Motor neuron (in vitro differentiated cells): ENCODE measurements at regions not wholly inside any gene's neighbourhood (a gene's known extent, or its start where the extent isn't known, plus 50 kb on each side); places are given as distances from the start of the nearest gene placed in this dataset.
"Not testable (repeated sequence)": the region's sequence is repeated elsewhere in the genome, so short reads cannot be mapped to it uniquely, and the experiment has no call there.

Source experiments
- ATAC-seq, 8 experiments: fragments of 200-7000 bp; cut with Tn5 transposase; replicated peaks in 6 of 8; 2 replicates each; pipeline ENCODE4 v1.8.0; 2021; ENCODE audit warnings: mild to moderate bottlenecking in 8 of 8, moderate library complexity in 8 of 8
- H3K27ac ChIP-seq, 2 donors: fragments of 250-450 bp; sonication (Bioruptor Pico); 2 replicates each; pipeline ENCODE4 v1.9.0; 2021; ENCODE audit warnings: antibody characterized with exemption in 2 of 2, mild to moderate bottlenecking in 2 of 2, moderate library complexity in 1 of 2
- H3K4me1 ChIP-seq, 2 donors: fragments of 250-450 bp; sonication (Bioruptor Pico); replicated peaks in 1 of 2; 2 replicates each; pipeline ENCODE4 v1.6.1; 2021; ENCODE audit warnings: antibody characterized with exemption in 2 of 2, mild to moderate bottlenecking in 2 of 2, moderate library complexity in 1 of 2
- H3K4me3 ChIP-seq, 5 donors: fragments of 250-450 bp; sonication (Bioruptor Pico); 2 replicates each; pipeline ENCODE4 v1.9.0; 2021; ENCODE audit warnings: antibody characterized with exemption in 5 of 5, mild to moderate bottlenecking in 5 of 5, moderate library complexity in 4 of 5
- WGBS, 10 experiments: fragments of 450-650 bp; shearing (Covaris generic); methylation state at CpG; one replicate each; pipeline ENCODE4 v1.0.0; 2022; 5-methylcytosine and 5-hydroxymethylcytosine counted together
- in situ Hi-C, 9 experiments: fragments of 400-800 bp; cut with MboI; loops; one replicate each; pipeline ENCODE4 v1.15.0; 2021; ENCODE audit warnings: low sequenced_read_pairs in 9 of 9, low pct_unique_long_range_greater_than_20kb in 2 of 9; ENCODE audit not compliant: unreplicated experiment in 9 of 9

GRCh38 chr11:96580476-96581040 lies 190.7 kb downstream of the JRKL start:
- in situ Hi-C loops, result no loop called here
- H3K4me3 ChIP-seq, result no peak overlapping the region
- WGBS, 10 experiments, result 5 to 100% (median 92%) methylated on average over 1 to 5 of the region's 5 CpGs

GRCh38 chr11:96585944-96586880 lies 196.4 kb downstream of the JRKL start:
- in situ Hi-C loops, H3K4me1 ChIP-seq, ATAC-seq, H3K4me3 ChIP-seq, H3K27ac ChIP-seq: not testable (repeated sequence)
- 0% methylated on average over 1 of the region's 2 CpGs; no CpG with 5 or more reads in 9 of the 10 experiments for WGBS, 10 experiments

More at GRCh38 chr11:96580476-96581040, 190.7 kb downstream of the JRKL start:
- peak in 3 of 8 experiments; percentile 55 to 56 (median 56) for ATAC-seq
- no peak overlapping the region for H3K27ac ChIP-seq
- peaks cover 0 to 13% of the 10 kb centered on the region in 2 donors for H3K4me1 ChIP-seq

- in situ Hi-C loops, H3K4me3 ChIP-seq, H3K4me1 ChIP-seq, H3K27ac ChIP-seq, ATAC-seq: not testable (repeated sequence)
- WGBS, 10 experiments, result 0 to 91% (median 60%) methylated on average over 1 to 4 of the region's 4 CpGs; no CpG with 5 or more reads in 2 of the 10 experiments
Observed at GRCh38 chr11:96588793-96589192, 199.0 kb downstream of the JRKL start.

- Histone ChIP-seq H3K4me3 (no peak overlapping the region), H3K4me1 (no peaks in the 10 kb centered on the region), H3K27ac (no peak overlapping the region)
- ATAC-seq, result no peak
- in situ Hi-C loops, result no loop called here
- WGBS, 10 experiments, result 0 to 91% (median 30%) methylated on average over 1 to 4 of the region's 4 CpGs; no CpG with 5 or more reads in 1 of the 10 experiments
Observed at GRCh38 chr11:96595011-96595410, 205.2 kb downstream of the JRKL start.

- in situ Hi-C loops, result no loop called here
- Histone ChIP-seq H3K27ac (no peak overlapping the region), H3K4me1 (no peaks in the 10 kb centered on the region), H3K4me3 (no peak overlapping the region)
- no peak for ATAC-seq
- 0 to 100% (median 51%) methylated on average over 1 to 4 of the region's 4 CpGs for WGBS, 10 experiments
Observed at GRCh38 chr11:96607864-96608558, 218.2 kb downstream of the JRKL start.

GRCh38 chr11:96614101-96614500 lies 224.3 kb downstream of the JRKL start:
- Histone ChIP-seq H3K4me1 (no peaks in the 10 kb centered on the region), H3K27ac (no peak overlapping the region), H3K4me3 (no peak overlapping the region)
- ATAC-seq, result no peak
- 0 to 100% (median 50%) methylated on average over 1 to 4 of the region's 4 CpGs; no CpG with 5 or more reads in 1 of the 10 experiments for WGBS, 10 experiments
- in situ Hi-C loops, result no loop called here

- H3K4me1 ChIP-seq, result no peaks in the 10 kb centered on the region
- H3K4me3 ChIP-seq, result no peak overlapping the region
- no peak overlapping the region for H3K27ac ChIP-seq
- WGBS, 10 experiments, result 0 to 93% (median 49%) methylated on average over 1 to 3 of the region's 4 CpGs; no CpG with 5 or more reads in 4 of the 10 experiments
- in situ Hi-C loops, result no loop called here
- no peak for ATAC-seq
Observed at GRCh38 chr11:96614846-96615245, 225.0 kb downstream of the JRKL start.

GRCh38 chr11:96620464-96621044 lies 230.7 kb downstream of the JRKL start:
- Histone ChIP-seq H3K4me1 (no peaks in the 10 kb centered on the region), H3K4me3 (no peak overlapping the region), H3K27ac (no peak overlapping the region)
- ATAC-seq, result no peak
- 0 to 100% (median 62%) methylated on average over 1 of the region's 1 CpG; no CpG with 5 or more reads in 2 of the 10 experiments for WGBS, 10 experiments
- in situ Hi-C loops, result no loop called here

- Histone ChIP-seq H3K4me3 (no peak overlapping the region), H3K4me1 (no peaks in the 10 kb centered on the region), H3K27ac (no peak overlapping the region)
- peak in 1 of 8 experiments; percentile 24 for ATAC-seq
- in situ Hi-C loops, result no loop called here
- WGBS, 10 experiments, result 0 to 100% (median 44%) methylated on average over 1 of the region's 1 CpG; no CpG with 5 or more reads in 2 of the 10 experiments
Observed at GRCh38 chr11:96621161-96621560, 231.3 kb downstream of the JRKL start.

GRCh38 chr11:96622026-96622634 lies 232.3 kb downstream of the JRKL start:
- in situ Hi-C loops, result no loop called here
- Histone ChIP-seq H3K4me1 (no peaks in the 10 kb centered on the region), H3K4me3 (no peak overlapping the region), H3K27ac (no peak overlapping the region)
- ATAC-seq, result peak in 2 of 8 experiments; percentile 59 to 69
- 35 to 95% (median 77%) methylated on average over 3 to 6 of the region's 6 CpGs; no CpG with 5 or more reads in 3 of the 10 experiments for WGBS, 10 experiments

- Histone ChIP-seq H3K4me1 (no peaks in the 10 kb centered on the region), H3K4me3 (no peak overlapping the region), H3K27ac (no peak overlapping the region)
- 0 to 100% (median 79%) methylated on average over 2 of the region's 2 CpGs; no CpG with 5 or more reads in 2 of the 10 experiments for WGBS, 10 experiments
- no peak for ATAC-seq
- in situ Hi-C loops, result no loop called here
Observed at GRCh38 chr11:96624126-96624525, 234.3 kb downstream of the JRKL start.

GRCh38 chr11:96627376-96627775 lies 237.6 kb downstream of the JRKL start:
- in situ Hi-C loops, result no loop called here
- H3K4me3 ChIP-seq, result no peak overlapping the region
- WGBS, 10 experiments, result 0 to 91% (median 47%) methylated on average over 2 of the region's 2 CpGs; no CpG with 5 or more reads in 2 of the 10 experiments

More at GRCh38 chr11:96627376-96627775, 237.6 kb downstream of the JRKL start:
- ATAC-seq, result no peak
- H3K27ac ChIP-seq, result no peak overlapping the region
- no peaks in the 10 kb centered on the region for H3K4me1 ChIP-seq
